Fibroblast of lung (primary cell): ENCODE measurements at regions not wholly inside any gene's neighbourhood (a gene's known extent, or its start where the extent isn't known, plus 50 kb on each side); places are given as distances from the start of the nearest gene placed in this dataset.

Source experiments
- DNase-seq, 2 donors: peaks; one replicate each; pipeline versions ENCODE4 v3.0.0 to v3.0.0-alpha.2; 2010; ENCODE audit warnings: low read depth in 2 of 2
- H2AFZ ChIP-seq: 2 replicates; pipeline ENCODE4 v1.5.1; 2012; ENCODE audit warnings: low read length, control low read depth, inconsistent platforms
- H3K27ac ChIP-seq: 2 replicates; pipeline ENCODE4 v1.5.1; 2011; ENCODE audit warnings: low read length, control low read depth; ENCODE audit not compliant: insufficient read depth
- H3K27me3 ChIP-seq: 2 replicates; pipeline ENCODE4 v1.5.1; 2011; ENCODE audit warnings: mild to moderate bottlenecking, low read length; ENCODE audit not compliant: control insufficient read depth, insufficient read depth
- H3K36me3 ChIP-seq: 2 replicates; pipeline ENCODE4 v1.5.1; 2011; ENCODE audit warnings: low read length; ENCODE audit not compliant: control insufficient read depth, insufficient read depth
- H3K4me1 ChIP-seq: 2 replicates; pipeline ENCODE4 v1.5.1; 2011; ENCODE audit warnings: low read length; ENCODE audit not compliant: control insufficient read depth, insufficient read depth; ENCODE audit errors: extremely low read depth
- H3K4me2 ChIP-seq: 2 replicates; pipeline ENCODE4 v1.5.1; 2011; ENCODE audit warnings: low read length, control low read depth; ENCODE audit not compliant: insufficient read depth; ENCODE audit errors: extremely low read depth
- H3K4me3 ChIP-seq, 4 experiments: fragments of 200-600 bp in 1 of 4; sonication (generic) in 1 of 4; replicated peaks in 1 of 4; 2 replicates each; pipeline ENCODE4 v1.5.1; 2011 to 2016; ENCODE audit warnings: low read length in 4 of 4, low read depth in 3 of 4, mild to moderate bottlenecking in 3 of 4, control low read depth in 2 of 4, inconsistent platforms in 1 of 4, mixed read lengths in 1 of 4; ENCODE audit not compliant: insufficient read depth in 1 of 4; ENCODE audit errors: control extremely low read depth in 1 of 4
- H3K79me2 ChIP-seq: 2 replicates; pipeline ENCODE4 v1.5.1; 2012; ENCODE audit warnings: mild to moderate bottlenecking, low read length, inconsistent platforms; ENCODE audit not compliant: control insufficient read depth, insufficient read depth
- H3K9ac ChIP-seq: 2 replicates; pipeline ENCODE4 v1.5.1; 2011; ENCODE audit warnings: mild to moderate bottlenecking, low read length, control low read depth; ENCODE audit not compliant: insufficient read depth
- H3K9me3 ChIP-seq: 2 replicates; pipeline ENCODE4 v1.5.1; 2012; ENCODE audit warnings: low read depth, low read length; ENCODE audit not compliant: control insufficient read depth, insufficient read depth
- H4K20me1 ChIP-seq: 2 replicates; pipeline ENCODE4 v1.5.1; 2011; ENCODE audit warnings: low read length; ENCODE audit not compliant: control insufficient read depth, insufficient read depth; ENCODE audit errors: extremely low read depth
- EZH2 ChIP-seq: IDR thresholded peaks from 2 replicates; pipeline ENCODE4 v1.5.1; 2012; ENCODE audit warnings: low read length, control low read depth, mild to moderate bottlenecking; ENCODE audit errors: missing control alignments
- TF ChIP-seq, protein P1 (sequence below), 2 donors: IDR thresholded peaks in 1 of 2; conservative IDR thresholded peaks in 1 of 2; 1 replicate in 1 of 2; 2 replicates in 1 of 2; pipeline ENCODE4 v1.5.1; 2011 to 2012; ENCODE audit warnings: low read length in 2 of 2, control low read depth in 1 of 2, inconsistent platforms in 1 of 2, low read depth in 1 of 2, mild to moderate bottlenecking in 1 of 2

DNA sequence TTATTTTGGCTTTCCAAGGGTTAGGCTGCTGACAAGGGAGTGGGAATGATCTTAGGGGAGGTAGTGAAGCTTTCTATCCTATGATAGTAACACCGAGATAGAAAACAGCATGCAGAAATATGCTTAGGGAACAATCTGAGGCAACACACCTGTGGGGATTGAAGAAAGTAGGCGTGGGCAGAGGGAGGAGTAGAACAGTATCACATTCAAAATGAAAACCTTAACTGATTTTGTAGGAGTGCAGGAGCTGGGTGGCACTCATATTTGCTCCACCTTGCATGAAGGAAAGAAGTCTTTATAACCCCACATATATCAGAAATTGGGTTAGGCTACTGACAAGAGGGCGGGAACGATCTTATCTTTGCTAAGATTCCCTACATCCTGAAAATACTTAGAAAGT, 762.2 kb upstream of the CNTNAP5 start:
- TF ChIP-seq, protein P1, sequence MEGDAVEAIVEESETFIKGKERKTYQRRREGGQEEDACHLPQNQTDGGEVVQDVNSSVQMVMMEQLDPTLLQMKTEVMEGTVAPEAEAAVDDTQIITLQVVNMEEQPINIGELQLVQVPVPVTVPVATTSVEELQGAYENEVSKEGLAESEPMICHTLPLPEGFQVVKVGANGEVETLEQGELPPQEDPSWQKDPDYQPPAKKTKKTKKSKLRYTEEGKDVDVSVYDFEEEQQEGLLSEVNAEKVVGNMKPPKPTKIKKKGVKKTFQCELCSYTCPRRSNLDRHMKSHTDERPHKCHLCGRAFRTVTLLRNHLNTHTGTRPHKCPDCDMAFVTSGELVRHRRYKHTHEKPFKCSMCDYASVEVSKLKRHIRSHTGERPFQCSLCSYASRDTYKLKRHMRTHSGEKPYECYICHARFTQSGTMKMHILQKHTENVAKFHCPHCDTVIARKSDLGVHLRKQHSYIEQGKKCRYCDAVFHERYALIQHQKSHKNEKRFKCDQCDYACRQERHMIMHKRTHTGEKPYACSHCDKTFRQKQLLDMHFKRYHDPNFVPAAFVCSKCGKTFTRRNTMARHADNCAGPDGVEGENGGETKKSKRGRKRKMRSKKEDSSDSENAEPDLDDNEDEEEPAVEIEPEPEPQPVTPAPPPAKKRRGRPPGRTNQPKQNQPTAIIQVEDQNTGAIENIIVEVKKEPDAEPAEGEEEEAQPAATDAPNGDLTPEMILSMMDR (conservative IDR thresholded peaks at IDR 0.05 in 1 of 2, IDR thresholded peaks at IDR 0.05 in 1 of 2; ENCODE audit: low read depth in 1 of 2, low read length in 2 of 2), result no peak
- TF ChIP-seq EZH2, result no peak
- no peak overlapping the region for H3K4me2 ChIP-seq
- no peak overlapping the region for H3K4me3 ChIP-seq
- H3K9ac ChIP-seq, result no peak overlapping the region
- no peak overlapping the region for H3K27ac ChIP-seq
- no peak for DNase-seq
- no peaks in the 10 kb centered on the region for H3K79me2 ChIP-seq
- H3K36me3 ChIP-seq, result no peaks in the 10 kb centered on the region
- H3K27me3 ChIP-seq, result no peaks in the 10 kb centered on the region
- no peak overlapping the region for H2AFZ ChIP-seq
- H4K20me1 ChIP-seq, result no peaks in the 10 kb centered on the region
- H3K4me1 ChIP-seq, result no peaks in the 10 kb centered on the region
- no peaks in the 10 kb centered on the region for H3K9me3 ChIP-seq

DNA sequence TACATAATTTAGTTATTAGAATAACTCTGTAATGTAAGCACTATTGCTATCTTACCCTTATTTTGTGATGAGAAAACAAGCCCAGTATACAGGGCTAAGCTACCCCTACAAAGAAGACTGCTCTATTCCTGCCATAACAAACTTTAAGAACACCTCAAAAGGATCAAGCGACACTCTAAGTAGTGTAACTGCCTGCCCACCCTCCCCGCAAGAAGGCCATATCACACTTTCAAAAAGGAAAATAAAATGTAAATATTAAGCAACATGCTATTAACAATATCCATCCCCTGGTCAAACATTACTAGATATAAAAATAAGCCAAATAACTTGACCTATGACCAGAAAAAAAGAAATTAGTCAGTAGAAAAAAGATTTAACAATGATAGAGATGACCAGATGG, 741.7 kb upstream of the CNTNAP5 start:
- TF ChIP-seq, protein P1 (conservative IDR thresholded peaks at IDR 0.05 in 1 of 2, IDR thresholded peaks at IDR 0.05 in 1 of 2; ENCODE audit: low read depth in 1 of 2, low read length in 2 of 2), result no peak
- TF ChIP-seq EZH2, result no peak

DNA sequence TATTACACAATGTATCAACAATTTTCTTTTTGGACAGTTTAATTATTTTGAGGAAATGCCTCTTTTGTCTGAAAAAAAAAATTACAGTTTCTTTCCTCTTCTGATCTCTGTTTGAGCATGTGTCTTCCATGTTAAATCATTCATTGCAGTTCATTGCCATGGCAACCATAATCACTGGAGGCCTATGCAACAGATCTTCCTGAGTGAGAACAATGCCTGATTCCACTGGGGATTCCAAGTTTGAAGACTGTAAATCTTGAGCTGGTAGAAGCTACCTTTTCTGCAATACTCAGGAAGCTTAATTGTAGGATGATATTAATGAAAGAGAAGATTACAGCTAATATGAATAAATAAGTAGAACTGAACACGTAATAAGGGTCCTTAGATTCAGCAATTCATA, 721.4 kb upstream of the CNTNAP5 start:
- TF ChIP-seq EZH2, result no peak
- no peaks in the 10 kb centered on the region for H3K79me2 ChIP-seq
- H3K36me3 ChIP-seq, result no peaks in the 10 kb centered on the region
- H3K4me1 ChIP-seq, result no peaks in the 10 kb centered on the region
- H4K20me1 ChIP-seq, result no peaks in the 10 kb centered on the region
- no peaks in the 10 kb centered on the region for H3K27me3 ChIP-seq
- no peak overlapping the region for H3K9ac ChIP-seq
- H3K27ac ChIP-seq, result no peak overlapping the region
- H3K4me2 ChIP-seq, result no peak overlapping the region
- H2AFZ ChIP-seq, result no peak overlapping the region
- no peak for DNase-seq
- no peaks in the 10 kb centered on the region for H3K9me3 ChIP-seq
- no peak overlapping the region for H3K4me3 ChIP-seq

More for the DNA sequence above, 741.7 kb upstream of the CNTNAP5 start:
- no peak overlapping the region for H2AFZ ChIP-seq
- H3K4me3 ChIP-seq, result no peak overlapping the region
- H3K4me1 ChIP-seq, result no peaks in the 10 kb centered on the region
- no peaks in the 10 kb centered on the region for H3K79me2 ChIP-seq
- DNase-seq, result no peak
- H3K27ac ChIP-seq, result no peak overlapping the region
- H3K27me3 ChIP-seq, result no peaks in the 10 kb centered on the region
- H3K4me2 ChIP-seq, result no peak overlapping the region
- H4K20me1 ChIP-seq, result no peaks in the 10 kb centered on the region
- no peaks in the 10 kb centered on the region for H3K9me3 ChIP-seq
- H3K36me3 ChIP-seq, result no peaks in the 10 kb centered on the region
- H3K9ac ChIP-seq, result no peak overlapping the region
